GM12892 (cell line): ENCODE measurements at regions not wholly inside any gene's neighbourhood (a gene's known extent, or its start where the extent isn't known, plus 50 kb on each side); places are given as distances from the start of the nearest gene placed in this dataset.

Experiments
- POLR2A ChIP-seq: IDR thresholded peaks from 2 replicates; pipeline ENCODE4 v1.6.1; 2011; ENCODE audit warnings: low read depth, low read length, control low read depth
- TAF1 ChIP-seq: IDR thresholded peaks from 2 replicates; pipeline ENCODE4 v1.6.1; 2011; ENCODE audit warnings: low read depth, mild to moderate bottlenecking, control low read depth, low read length, borderline replicate concordance

DNA sequence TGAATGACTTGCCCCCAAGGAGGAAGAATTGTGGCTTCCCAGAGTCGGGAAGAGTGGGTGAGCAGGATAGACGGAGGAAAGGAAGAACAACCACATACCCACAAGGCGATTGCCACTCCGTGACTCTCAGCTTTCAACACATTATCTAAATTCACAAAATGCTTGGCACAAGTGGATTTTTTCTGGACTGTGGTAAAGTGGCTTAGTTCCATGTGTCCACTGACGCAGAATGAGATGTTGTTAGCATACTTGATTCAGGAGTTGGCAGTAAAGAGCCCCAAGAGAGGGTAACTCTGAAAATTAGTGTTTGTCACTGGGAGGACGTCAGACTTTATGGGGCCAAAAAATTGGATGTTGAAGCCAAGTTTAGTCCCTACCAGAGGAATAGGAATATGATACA, 198.8 kb upstream of the CTNNB1 start:
- TF ChIP-seq TAF1: no peak
- no peak for TF ChIP-seq POLR2A
